HepG2 (cell line): ENCODE measurements at regions not wholly inside any gene's neighbourhood (a gene's known extent, or its start where the extent isn't known, plus 50 kb on each side); places are given as distances from the start of the nearest gene placed in this dataset.

Experiments used
- ATAC-seq: fragments of 200-7000 bp; cut with Tn5 transposase; 3 replicates; pipeline ENCODE4 v1.9.1; 2020; ENCODE audit warnings: mild to moderate bottlenecking, moderate library complexity
- BruUV-seq: library from RNA; stranded (reverse); fragments of 400-500 nt; replicated peaks from 2 replicates; lab custom pipeline; 2021; lab: Mats Ljungman, UMichigan
- CTCF ChIA-PET: fragments of 300-600 bp; formaldehyde crosslinking; extraction: SDS; loops from one replicate; lab custom pipeline; 2021; ENCODE audit warnings: low total read pairs, inconsistent platforms, low intra/inter-chr PET ratio; lab: Yijun Ruan, JAX
- POLR2A ChIA-PET: fragments of 350-600 bp; sonication (Branson Sonifier 250); formaldehyde crosslinking; loops from one replicate; lab custom pipeline; 2020; ENCODE audit warnings: antibody characterized with exemption, inconsistent platforms; lab: Yijun Ruan, JAX
- DNase-seq: peaks from one replicate; pipeline ENCODE4 v3.0.0-alpha.2; 2015; ENCODE audit warnings: low spot score
- FAIRE-seq: peaks from 3 replicates; lab custom pipeline; 2011; peaks lifted over from hg19 to GRCh38; lab: Jason Lieb, UNC
- H2AFZ ChIP-seq: one replicate; pipeline ENCODE4 v1.6.1; 2011; ENCODE audit warnings: low read length, inconsistent platforms
- H3K27ac ChIP-seq: fragments of 300-600 bp; 3 replicates; pipeline ENCODE4 v1.8.0; 2011; ENCODE audit warnings: mixed run types, mild to moderate bottlenecking, mixed read lengths, low read length, inconsistent platforms; ENCODE audit not compliant: insufficient read depth; ENCODE audit errors: extremely low read length
- H3K27me3 ChIP-seq, 2 experiments: fragments of 200-600 bp in 1 of 2; 2 replicates in 1 of 2; 3 replicates in 1 of 2; pipeline versions ENCODE4 v1.6.0 to v1.8.0; 2011; ENCODE audit warnings: low read length in 2 of 2, mild to moderate bottlenecking in 2 of 2, moderate library complexity in 2 of 2, inconsistent platforms in 1 of 2; ENCODE audit not compliant: insufficient read depth in 2 of 2, control insufficient read depth in 1 of 2
- H3K36me3 ChIP-seq, 2 experiments: fragments of 200-600 bp in 1 of 2; replicated peaks in 1 of 2; 2 replicates in 1 of 2; 3 replicates in 1 of 2; pipeline versions ENCODE4 v1.5.1 to v1.8.0; 2011; ENCODE audit warnings: low read length in 2 of 2, inconsistent platforms in 1 of 2; ENCODE audit not compliant: insufficient read depth in 2 of 2, control insufficient read depth in 1 of 2
- H3K4me1 ChIP-seq: 2 replicates; pipeline ENCODE4 v1.5.1; 2012; ENCODE audit warnings: low read length, inconsistent platforms; ENCODE audit not compliant: insufficient read depth
- H3K4me2 ChIP-seq: 2 replicates; pipeline ENCODE4 v1.6.0; 2011; ENCODE audit warnings: low read depth, low read length, inconsistent platforms
- H3K4me3 ChIP-seq, 3 experiments: fragments of 200-600 bp in 1 of 3; sonication (generic), shearing (Covaris generic) in 1 of 3; replicated peaks in 1 of 3; 2 replicates each; pipeline ENCODE4 v1.5.1; 2011 to 2016; ENCODE audit warnings: low read length in 3 of 3, inconsistent platforms in 2 of 3, low read depth in 2 of 3, mild to moderate bottlenecking in 2 of 3, control low read depth in 1 of 3, mixed read lengths in 1 of 3; ENCODE audit not compliant: insufficient read depth in 1 of 3
- H3K79me2 ChIP-seq: one replicate; pipeline ENCODE4 v1.6.1; 2011; ENCODE audit warnings: low read length, inconsistent platforms; ENCODE audit not compliant: insufficient read depth
- H3K9ac ChIP-seq: 2 replicates; pipeline ENCODE4 v1.6.0; 2011; ENCODE audit warnings: mild to moderate bottlenecking, low read depth, low read length, inconsistent platforms; ENCODE audit not compliant: insufficient read depth
- H3K9me3 ChIP-seq: 2 replicates; pipeline ENCODE4 v1.5.1; 2012; ENCODE audit warnings: mild to moderate bottlenecking, low read length
- H4K20me1 ChIP-seq: 2 replicates; pipeline ENCODE4 v1.6.0; 2011; ENCODE audit warnings: inconsistent platforms, mild to moderate bottlenecking, low read length, moderate library complexity; ENCODE audit not compliant: insufficient read depth
- ATF1 ChIP-seq: IDR thresholded peaks from 2 replicates; pipeline ENCODE4 v1.6.1; 2016; ENCODE audit warnings: mild to moderate bottlenecking, control low read depth
- HMGA1 ChIP-seq: sonication (generic); formaldehyde crosslinking; conservative IDR thresholded peaks from 2 replicates; pipeline ENCODE4 v1.4.0; 2020; ENCODE audit warnings: missing genetic modification reagents
- HMGXB4 ChIP-seq, 2 experiments: sonication (generic) in 1 of 2; formaldehyde crosslinking in 1 of 2; IDR thresholded peaks; 2 replicates each; pipeline versions ENCODE4 v1.4.0 to v1.6.1; 2018 to 2020; ENCODE audit warnings: missing genetic modification reagents in 2 of 2, borderline replicate concordance in 1 of 2, low read depth in 1 of 2, mild to moderate bottlenecking in 1 of 2, missing biosample characterization in 1 of 2
- MLX ChIP-seq: IDR thresholded peaks from 2 replicates; pipeline ENCODE4 v1.6.1; 2016
- POLR2G ChIP-seq: fragments of 200-400 bp; formaldehyde crosslinking; IDR thresholded peaks from 2 replicates; pipeline ENCODE4 v1.6.1; 2018; ENCODE audit warnings: mild to moderate bottlenecking, low read depth, low read length, moderate library complexity
- SMC3 ChIP-seq: IDR thresholded peaks from 2 replicates; pipeline ENCODE4 v1.6.1; 2011; ENCODE audit warnings: low read length, improper control_type of control experiment
- SRSF4 ChIP-seq: fragments of 200-400 bp; formaldehyde crosslinking; IDR thresholded peaks from one replicate; pipeline ENCODE4 v1.6.1; 2018; ENCODE audit warnings: mild to moderate bottlenecking, low read depth, low read length, moderate library complexity; ENCODE audit not compliant: poor library complexity, severe bottlenecking
- THAP9 ChIP-seq: sonication (generic); formaldehyde crosslinking; IDR thresholded peaks from 2 replicates; pipeline ENCODE4; 2020; ENCODE audit warnings: missing genetic modification reagents, mild to moderate bottlenecking, borderline replicate concordance
- ZFP90 ChIP-seq: sonication (generic); formaldehyde crosslinking; IDR thresholded peaks from 2 replicates; pipeline ENCODE4 v1.8.0; 2022; ENCODE audit warnings: missing genetic modification reagents, mild to moderate bottlenecking, inconsistent platforms, borderline replicate concordance
- ZNF225 ChIP-seq: sonication (generic); formaldehyde crosslinking; IDR thresholded peaks from 2 replicates; pipeline ENCODE4 v1.4.0; 2020; ENCODE audit warnings: mild to moderate bottlenecking, missing genetic modification reagents
- ZNF431 ChIP-seq: sonication (generic); formaldehyde crosslinking; IDR thresholded peaks from 2 replicates; pipeline ENCODE4 v1.9.0; 2022; ENCODE audit warnings: missing genetic modification reagents, low read depth, mild to moderate bottlenecking, borderline replicate concordance
- ZNF891 ChIP-seq: sonication (generic); formaldehyde crosslinking; IDR thresholded peaks from 2 replicates; pipeline ENCODE4 v1.5.0; 2020; ENCODE audit warnings: mild to moderate bottlenecking, missing genetic modification reagents
- WGBS: methylation state at CpG from one replicate; pipeline ENCODE4 v1.1.6; 2017; ENCODE audit warnings: low lambda C conversion rate; 5-methylcytosine and 5-hydroxymethylcytosine counted together
- in situ Hi-C: cut with HindIII; loops from 2 replicates; pipeline ENCODE4 v1.10.0; 2017; ENCODE audit warnings: low pct_unique_long_range_greater_than_20kb; ENCODE audit not compliant: extremely low pct_ligation_motif_present
- intact Hi-C: fragments of 100-400 bp; cut with micrococcal nuclease; formaldehyde crosslinking; loops from one replicate; pipeline ENCODE4 v1.10.0; 2022; ENCODE audit not compliant: unreplicated experiment

GRCh38 chr5:3220201-3220600 is 375.4 kb upstream of the IRX1 start (continued):
- TF ChIP-seq HMGXB4 (CRISPR knock-in tag; IDR thresholded peaks at IDR 0.05; ENCODE audit: borderline replicate concordance in 1 of 2, low read depth in 1 of 2): no peak
- no peak for TF ChIP-seq MLX (CRISPR knock-in tag)
- no peak for TF ChIP-seq ZNF225 (CRISPR knock-in tag)
- TF ChIP-seq, all 625 proteins: peak for 0

GRCh38 chr5:3218916-3219650 is 376.5 kb upstream of the IRX1 start:
- Histone ChIP-seq H3K9ac (no peak overlapping the region), H3K27ac (no peak overlapping the region), H3K36me3 (no peaks in the 10 kb centered on the region), H3K79me2 (no peaks in the 10 kb centered on the region), H3K9me3 (no peaks in the 10 kb centered on the region), H3K4me1 (no peaks in the 10 kb centered on the region), H3K4me3 (no peak overlapping the region), H4K20me1 (no peaks in the 10 kb centered on the region), H3K27me3 (peaks cover 0 to 1% of the 10 kb centered on the region in 2 experiments; a peak in 2 of 5 replicates), H2AFZ (no peak overlapping the region), H3K4me2 (no peak overlapping the region)
- POLR2A ChIA-PET: no interaction called here
- in situ Hi-C loops: no loop called here
- intact Hi-C loops: no loop called here
- DNase-seq (no peak), ATAC-seq (no peak), FAIRE-seq (no peak)
- CTCF ChIA-PET: no interaction called here
- BruUV-seq: no TSS peak
- 0% methylated on average over 3 of the region's 20 CpGs for WGBS
- TF ChIP-seq ZNF431 (CRISPR knock-in tag) (no peak), SMC3 (no peak), SRSF4 (no peak), ATF1 (CRISPR knock-in tag) (no peak), THAP9 (CRISPR knock-in tag) (no peak), HMGA1 (CRISPR knock-in tag) (no peak), POLR2G (no peak), ZFP90 (CRISPR knock-in tag) (no peak), ZNF891 (no peak)
